ENCODE measurements at regions not wholly inside any gene's neighbourhood (a gene's known extent, or its start where the extent isn't known, plus 50 kb on each side); places are given as distances from the start of the nearest gene placed in this dataset.

GRCh38 chr2:37849911-37850310, 75.2 kb upstream of the RMDN2 start:
- intact Hi-C loops (cut with micrococcal nuclease) = no loop called here

More at GRCh38 chr2:37849911-37850310, 75.2 kb upstream of the RMDN2 start:
- BruUV-seq (replicated peaks) = no TSS peak
- ATAC-seq = no peak
- H3K4me2 ChIP-seq (ENCODE audit: low read length) = no peak overlapping the region
- no peak for DNase-seq (ENCODE audit: low read depth, low spot score)
- H3K4me1 ChIP-seq (ENCODE audit: control insufficient read depth in 1 of 2, insufficient read depth in 2 of 2, low read length in 2 of 2) = no peaks in the 10 kb centered on the region
- no peaks in the 10 kb centered on the region for H4K20me1 ChIP-seq (ENCODE audit: insufficient read depth)
- TF ChIP-seq ATF3 (IDR thresholded peaks at IDR 0.05) = no peak
- no peak for TF ChIP-seq ZBTB33 (IDR thresholded peaks at IDR 0.05; ENCODE audit: extremely low read depth, insufficient replicate concordance, low read length)
- TF ChIP-seq SIN3A (IDR thresholded peaks at IDR 0.05; ENCODE audit: low read depth) = no peak
- no peak for TF ChIP-seq ZNF274 (IDR thresholded peaks at IDR 0.05; ENCODE audit: low read depth, low read length)
- no peak for TF ChIP-seq EZH2 (IDR thresholded peaks at IDR 0.05)
- TF ChIP-seq POLR2AphosphoS5 (IDR thresholded peaks at IDR 0.05; ENCODE audit: low read depth, low read length) = no peak
- no peak for TF ChIP-seq POLR2A (IDR thresholded peaks at IDR 0.05; ENCODE audit: borderline replicate concordance, extremely low read depth, insufficient read depth, insufficient read length)
- no peak for TF ChIP-seq FOSL1 (IDR thresholded peaks at IDR 0.05; ENCODE audit: low read depth)
- no peak for TF ChIP-seq SRF (IDR thresholded peaks at IDR 0.05; ENCODE audit: low read depth)
- TF ChIP-seq RAD21 (IDR thresholded peaks at IDR 0.05; ENCODE audit: low read depth) = no peak
- TF ChIP-seq CEBPB (IDR thresholded peaks at IDR 0.05; ENCODE audit: low read depth) = no peak
- TF ChIP-seq YY1 (IDR thresholded peaks at IDR 0.05; ENCODE audit: extremely low read depth, insufficient replicate concordance, low read depth, low read length) = no peak
- no peak for TF ChIP-seq TCF7L2 (IDR thresholded peaks at IDR 0.05; ENCODE audit: borderline replicate concordance, extremely low read depth, insufficient read depth, insufficient read length)
- H3K4me3 ChIP-seq (replicated peaks in 1 of 2; ENCODE audit: low read depth in 1 of 2, low read length in 2 of 2) = no peak overlapping the region
- no peaks in the 10 kb centered on the region for H3K9me3 ChIP-seq (ENCODE audit: control insufficient read depth in 1 of 2, insufficient read depth in 1 of 2, low read depth in 1 of 2, low read length in 2 of 2)
- H3K9ac ChIP-seq (ENCODE audit: low read length) = no peak overlapping the region
- H3K9me2 ChIP-seq (ENCODE audit: insufficient read depth) = no peaks in the 10 kb centered on the region; the same call in 1 of the 2 replicates
- H2AFZ ChIP-seq (ENCODE audit: low read depth, low read length, poor library complexity, severe bottlenecking) = no peak overlapping the region
- ChIA-PET POLR2A (no interaction called here), CTCF (no interaction called here), RAD21 (ENCODE audit: low non-redundant PET in 1 of 2, low total read pairs in 2 of 2, uncharacterized antibody in 2 of 2, unreplicated experiment in 2 of 2) (no interaction called here)
- H3K27me3 ChIP-seq (ENCODE audit: insufficient read depth, low read length) = no peaks in the 10 kb centered on the region
- no peaks in the 10 kb centered on the region for H3K36me3 ChIP-seq (ENCODE audit: control insufficient read depth in 1 of 2, insufficient read depth in 2 of 2, low read length in 2 of 2)
- H3K27ac ChIP-seq (ENCODE audit: low read depth, low read length) = no peak overlapping the region
- no peaks in the 10 kb centered on the region for H3K79me2 ChIP-seq (ENCODE audit: insufficient read depth, low read length)

Data from HCT116 (cell line).